ENCODE measurements at regions not wholly inside any gene's neighbourhood (a gene's known extent, or its start where the extent isn't known, plus 50 kb on each side); places are given as distances from the start of the nearest gene placed in this dataset.

DNA sequence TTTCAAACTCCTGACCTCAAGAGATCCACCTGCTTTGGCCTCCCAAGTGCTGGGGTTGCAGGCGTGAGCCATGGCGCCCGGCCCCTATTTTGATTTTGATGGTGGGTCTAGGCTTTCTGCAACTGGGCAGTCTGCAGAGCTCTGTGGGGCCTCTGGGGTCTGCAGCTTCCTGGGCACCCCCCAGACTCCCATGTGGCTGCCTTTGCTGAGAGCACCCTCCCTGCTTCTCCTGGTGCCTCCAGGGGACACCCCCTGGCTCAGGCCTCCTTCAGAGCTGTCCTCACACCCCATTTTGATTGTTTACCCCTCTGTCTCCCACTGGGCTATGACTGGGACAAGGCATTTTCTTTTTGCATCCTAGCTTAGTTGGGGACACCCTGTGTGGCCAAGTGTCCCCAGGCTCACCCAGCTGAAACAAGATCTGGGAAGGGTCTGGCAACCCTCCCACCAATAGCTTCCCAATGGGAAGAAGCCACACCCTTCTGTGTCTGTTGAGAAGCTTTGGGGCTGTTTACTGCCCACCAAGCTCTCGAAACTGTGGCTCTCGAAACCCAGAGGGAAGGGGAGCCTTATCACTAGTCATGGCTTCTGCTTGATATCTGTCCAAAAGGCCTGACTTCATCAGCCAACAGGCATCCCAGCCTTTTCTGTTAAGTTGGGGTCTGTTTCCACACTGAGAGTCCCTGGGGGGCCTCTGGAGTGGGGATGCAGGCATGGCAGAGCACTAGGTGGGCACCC, 204.4 kb upstream of the IER5L start:
- Histone ChIP-seq H3K27ac (ENCODE audit: low read depth, low read length) (no peak overlapping the region), H3K9ac (replicated peaks in 1 of 4; ENCODE audit: extremely low read depth in 1 of 4, low read depth in 3 of 4, low read length in 3 of 4) (no peak overlapping the region)

More for the DNA sequence above, 204.4 kb upstream of the IER5L start:
- peaks cover 4% of the 10 kb centered on the region; the same call in 1 of the 2 replicates for H3K23me2 ChIP-seq (ENCODE audit: low read depth, low read length)
- H3K4me1 ChIP-seq (replicated peaks in 1 of 4; ENCODE audit: control insufficient read depth in 3 of 4, insufficient read depth in 4 of 4, low read length in 3 of 4), result peaks cover 5 to 18% (median 14%) of the 10 kb centered on the region in 4 experiments
- H3K4me3 ChIP-seq (ENCODE audit: extremely low read depth in 1 of 4, insufficient read depth in 2 of 4, low read depth in 3 of 4, low read length in 4 of 4), result peak overlapping the region in 2 of 4 experiments; percentile 51 to 72; a peak in 4 of 8 replicates
- no peak overlapping the region for H3K56ac ChIP-seq (replicated peaks; ENCODE audit: insufficient read length, low read depth, low read length)
- TF ChIP-seq SAP30 (IDR thresholded peaks at IDR 0.05; ENCODE audit: insufficient read depth, insufficient replicate concordance, low read length) (no peak), ASH2L (IDR thresholded peaks at IDR 0.05; ENCODE audit: low read length) (peak; percentile 62)
- H3K23ac ChIP-seq (ENCODE audit: insufficient read length), result no peak overlapping the region
- no peaks in the 10 kb centered on the region for H3K79me2 ChIP-seq (ENCODE audit: control insufficient read depth in 1 of 2, insufficient read depth in 2 of 2, low read length in 2 of 2)
- 88% methylated on average over 5 of the region's 5 CpGs; no CpG with 5 or more reads in 1 of the 2 experiments for WGBS, 2 experiments (ENCODE audit: extremely low coverage in 1 of 2, insufficient coverage in 1 of 2, insufficient read length in 1 of 2, insufficient replicate concordance in 2 of 2, low coverage in 1 of 2, low lambda C conversion rate in 2 of 2, missing lambda C conversion rate in 1 of 2)
- no peak overlapping the region for H3K4ac ChIP-seq (replicated peaks; ENCODE audit: insufficient read length, low read depth, low read length)
- FAIRE-seq (no peak), DNase-seq (ENCODE audit: low read depth in 1 of 2, low spot score in 2 of 2) (no peak)
- no peak overlapping the region for H4K91ac ChIP-seq (replicated peaks; ENCODE audit: insufficient read length, low read length)
- H3K27me3 ChIP-seq (replicated peaks in 1 of 4; ENCODE audit: control insufficient read depth in 3 of 4, extremely low read depth in 1 of 4, insufficient read depth in 3 of 4, low read length in 3 of 4), result peaks cover 0 to 13% (median 9%) of the 10 kb centered on the region in 4 experiments; a peak in 4 of 7 replicates
- CTCF ChIA-PET (ENCODE audit: partially characterized antibody), result interaction anchor here (0.7 to 2.1 kb wide), 23 partner anchors 8 to 246 kb away, joined by 3 to 5 read pairs (median 3); no protein-coding TSS in a partner anchor
- no peak overlapping the region for H2AFZ ChIP-seq (ENCODE audit: low read length)
- peak overlapping the region; percentile 80; the same call in 1 of the 2 replicates for H2BK20ac ChIP-seq (ENCODE audit: low read length)
- H3K14ac ChIP-seq (ENCODE audit: insufficient read length), result no peak overlapping the region
- H4K20me1 ChIP-seq (replicated peaks in 1 of 2; ENCODE audit: control insufficient read depth in 1 of 2, insufficient read depth in 2 of 2, low read length in 2 of 2), result no peaks in the 10 kb centered on the region
- no peaks in the 10 kb centered on the region for H3K9me3 ChIP-seq (ENCODE audit: insufficient read depth in 2 of 2, low read depth in 1 of 2, low read length in 1 of 2)
- POLR2A ChIA-PET (ENCODE audit: partially characterized antibody), result interaction anchor here (0.6 to 2.6 kb wide), 11 partner anchors 10 to 360 kb away, joined by 3 to 11 read pairs (median 6); no protein-coding TSS in a partner anchor
- H3K36me3 ChIP-seq (ENCODE audit: control insufficient read depth in 2 of 4, insufficient read depth in 4 of 4, low read length in 3 of 4), result no peaks in the 10 kb centered on the region
- peak overlapping the region; percentile 28; the same call in 1 of the 2 replicates for H2AK5ac ChIP-seq (ENCODE audit: low read depth, low read length)
- 0 out of 2 replicates have a peak overlapping the region, but pooled peaks have one; percentile 50 for H2BK12ac ChIP-seq (ENCODE audit: low read depth, low read length)
- H3K18ac ChIP-seq (ENCODE audit: extremely low read depth, low read length), result peak overlapping the region; percentile 83
- peak overlapping the region; percentile 9 for H2BK120ac ChIP-seq (replicated peaks; ENCODE audit: low read depth, low read length)
- no peak overlapping the region; the same call in 1 of the 2 replicates for H4K8ac ChIP-seq (ENCODE audit: extremely low read depth, insufficient read depth, low read length)
- no peak overlapping the region for H4K5ac ChIP-seq (ENCODE audit: insufficient read length, low read depth, low read length)
- peak overlapping the region; percentile 64 to 92 for H3K4me2 ChIP-seq (ENCODE audit: insufficient read depth in 1 of 2, low read depth in 2 of 2, low read length in 2 of 2)
- peak overlapping the region; percentile 71; the same call in 1 of the 2 replicates for H2BK5ac ChIP-seq (ENCODE audit: low read depth, low read length)
- H3K79me1 ChIP-seq (ENCODE audit: low read depth, low read length), result no peaks in the 10 kb centered on the region
- H2BK15ac ChIP-seq (ENCODE audit: low read length), result no peak overlapping the region
